ENCODE measurements at regions not wholly inside any gene's neighbourhood (a gene's known extent, or its start where the extent isn't known, plus 50 kb on each side); places are given as distances from the start of the nearest gene placed in this dataset.
"Not testable (repeated sequence)": the region's sequence is repeated elsewhere in the genome, so short reads cannot be mapped to it uniquely, and the experiment has no call there.

- TF ChIP-seq EP300 (IDR thresholded peaks at IDR 0.05), result no peak
- TF ChIP-seq POLR2A (IDR thresholded peaks at IDR 0.05), result no peak
- no peak for TF ChIP-seq CTCF (IDR thresholded peaks at IDR 0.05)
- Histone ChIP-seq H3K27me3 (peaks cover 0 to 26% of the 10 kb centered on the region in 2 donors), H3K9me3 (no peaks in the 10 kb centered on the region), H3K36me3 (no peaks in the 10 kb centered on the region), H3K4me3 (no peak overlapping the region), H3K4me1 (no peaks in the 10 kb centered on the region), H3K27ac (no peak overlapping the region)
- no peak for DNase-seq (ENCODE audit: low spot score in 2 of 2)
- 24 to 25% methylated on average over 17 of the region's 17 CpGs for WGBS, 2 donors
These were observed 99.5 kb upstream of the FOXB1 start for GRCh38 chr15:59904450-59905135.

GRCh38 chr15:59896663-59897074, 107.4 kb upstream of the FOXB1 start:
- no peaks in the 10 kb centered on the region for H3K4me1 ChIP-seq
- WGBS, 2 donors, result 69 to 74% methylated on average over 5 of the region's 5 CpGs
- no peaks in the 10 kb centered on the region for H3K36me3 ChIP-seq
- no peak overlapping the region for H3K4me3 ChIP-seq
- no peak overlapping the region for H3K27ac ChIP-seq
- H3K27me3 ChIP-seq, result peaks cover 0 to 6% of the 10 kb centered on the region in 2 donors
- no peaks in the 10 kb centered on the region for H3K9me3 ChIP-seq
- TF ChIP-seq EP300 (IDR thresholded peaks at IDR 0.05) (no peak), CTCF (IDR thresholded peaks at IDR 0.05) (no peak), POLR2A (IDR thresholded peaks at IDR 0.05) (no peak)
- DNase-seq (ENCODE audit: low spot score in 2 of 2), result no peak

- no peak overlapping the region for H3K27ac ChIP-seq
- DNase-seq (ENCODE audit: low spot score in 2 of 2), result no peak
- H3K4me3 ChIP-seq, result no peak overlapping the region
- WGBS, 2 donors, result 64 to 75% methylated on average over 1 of the region's 1 CpG
- no peaks in the 10 kb centered on the region for H3K4me1 ChIP-seq
- TF ChIP-seq EP300 (IDR thresholded peaks at IDR 0.05) (no peak), POLR2A (IDR thresholded peaks at IDR 0.05) (no peak), CTCF (IDR thresholded peaks at IDR 0.05) (no peak)
- H3K9me3 ChIP-seq, result no peaks in the 10 kb centered on the region
- H3K27me3 ChIP-seq, result no peaks in the 10 kb centered on the region
- H3K36me3 ChIP-seq, result no peaks in the 10 kb centered on the region
These were observed 109.3 kb upstream of the FOXB1 start for GRCh38 chr15:59894835-59895234.

- TF ChIP-seq POLR2A (IDR thresholded peaks at IDR 0.05), result no peak
- TF ChIP-seq CTCF (IDR thresholded peaks at IDR 0.05), result no peak
- TF ChIP-seq EP300 (IDR thresholded peaks at IDR 0.05), result no peak
- Histone ChIP-seq H3K4me1 (no peaks in the 10 kb centered on the region), H3K27me3 (no peaks in the 10 kb centered on the region), H3K27ac (no peak overlapping the region), H3K9me3 (no peaks in the 10 kb centered on the region), H3K36me3 (no peaks in the 10 kb centered on the region), H3K4me3 (no peak overlapping the region)
- no peak for DNase-seq (ENCODE audit: low spot score in 2 of 2)
- 38 to 55% methylated on average over 1 of the region's 1 CpG for WGBS, 2 donors
These were observed 111.1 kb upstream of the FOXB1 start for GRCh38 chr15:59892985-59893384.

GRCh38 chr15:59887870-59888269, 116.2 kb upstream of the FOXB1 start:
- WGBS, 2 donors, result 80 to 86% methylated on average over 1 of the region's 1 CpG
- H3K27me3 ChIP-seq, H3K27ac ChIP-seq: not testable (repeated sequence)

More at GRCh38 chr15:59887870-59888269, 116.2 kb upstream of the FOXB1 start:
- not testable (repeated sequence) for DNase-seq (ENCODE audit: low spot score in 2 of 2); H3K4me3 ChIP-seq; H3K36me3 ChIP-seq; H3K9me3 ChIP-seq
- H3K4me1 ChIP-seq, result peaks cover 0 to 13% (median 2%) of the 10 kb centered on the region in 4 donors

Measured in tibial nerve (tissue), 4 donors.